ENCODE measurements at regions not wholly inside any gene's neighbourhood (a gene's known extent, or its start where the extent isn't known, plus 50 kb on each side); places are given as distances from the start of the nearest gene placed in this dataset.

DNA sequence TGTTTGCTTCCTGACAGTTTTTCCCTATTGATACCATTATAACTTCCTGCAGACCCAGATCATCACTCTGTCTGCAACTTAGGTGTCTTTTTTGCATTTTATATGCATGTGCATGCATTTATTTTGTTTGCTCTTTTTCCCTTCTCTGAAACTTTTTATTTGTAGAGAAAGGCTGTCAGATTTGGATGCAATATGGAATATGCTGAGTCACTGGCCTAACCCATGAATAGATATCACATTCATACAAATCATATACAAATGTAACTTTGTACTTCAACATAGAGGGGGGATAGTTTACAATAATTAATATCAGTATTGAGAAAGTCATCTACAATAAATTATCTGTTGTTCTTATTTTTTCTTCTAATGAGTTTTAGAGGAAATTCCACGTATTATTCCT lies 1465.0 kb downstream of the EFNB2 start:
- in situ Hi-C loops (cut with MboI; ENCODE audit: low sequenced_read_pairs) = no loop called here
- Histone ChIP-seq H3K9me1 (ENCODE audit: insufficient read depth, low read length) (no peaks in the 10 kb centered on the region), H4K20me1 (ENCODE audit: insufficient read depth, low read length) (no peaks in the 10 kb centered on the region), H3K23ac (ENCODE audit: low read depth, low read length) (no peak overlapping the region), H3K4me1 (ENCODE audit: control insufficient read depth, insufficient read depth, low read length) (no peaks in the 10 kb centered on the region), H2BK120ac (ENCODE audit: low read depth, low read length) (no peak overlapping the region), H3K4me2 (ENCODE audit: low read depth, low read length) (no peak overlapping the region), H3K4ac (ENCODE audit: low read depth, low read length) (no peak overlapping the region), H3K27me3 (ENCODE audit: control insufficient read depth, insufficient read depth, low read length) (no peaks in the 10 kb centered on the region), H4K5ac (ENCODE audit: low read depth, low read length) (no peak overlapping the region), H2BK15ac (ENCODE audit: low read depth, low read length) (no peak overlapping the region), H4K91ac (ENCODE audit: insufficient read depth, low read depth, low read length) (no peak overlapping the region), H3K9me3 (ENCODE audit: control insufficient read depth, insufficient read depth, low read length) (no peaks in the 10 kb centered on the region), H2BK20ac (ENCODE audit: low read depth, low read length) (no peak overlapping the region), H2BK5ac (ENCODE audit: low read depth, low read length, poor library complexity, severe bottlenecking) (no peak overlapping the region), H3K79me1 (ENCODE audit: low read depth in 1 of 2, low read length in 2 of 2) (no peaks in the 10 kb centered on the region), H3K4me3 (ENCODE audit: insufficient read depth, low read depth, low read length) (no peak overlapping the region), H3K9ac (ENCODE audit: low read depth, low read length) (no peak overlapping the region), H2AK9ac (replicated peaks; ENCODE audit: low read depth, low read length, poor library complexity) (no peak overlapping the region), H4K8ac (ENCODE audit: low read depth in 2 of 2, low read length in 2 of 2) (no peak overlapping the region), H3K14ac (replicated peaks; ENCODE audit: low read depth, low read length) (no peak overlapping the region), H3K27ac (ENCODE audit: insufficient read depth, low read length) (no peak overlapping the region), H3K56ac (ENCODE audit: extremely low read depth, insufficient read depth, low read length) (no peak overlapping the region), H2AK5ac (ENCODE audit: low read depth, low read length) (no peak overlapping the region), H3K36me3 (ENCODE audit: control insufficient read depth, insufficient read depth, low read length) (no peaks in the 10 kb centered on the region), H2AFZ (replicated peaks; ENCODE audit: low read length, poor library complexity) (no peak overlapping the region), H3K18ac (ENCODE audit: low read depth, low read length) (no peak overlapping the region)
- DNase-seq = no peak
- WGBS, 2 experiments (ENCODE audit: extremely low coverage in 2 of 2, insufficient read length in 1 of 2) = no CpG with 5 or more reads among the region's 1 CpG
- POLR2A ChIA-PET (ENCODE audit: unreplicated experiment) = no interaction called here
- dilution Hi-C loops (cut with HindIII; ENCODE audit: low sequenced_read_pairs, unreplicated experiment) = no loop called here
- CTCF ChIA-PET = no interaction called here
- intact Hi-C loops (cut with micrococcal nuclease) = no loop called here
- TF ChIP-seq CTCF (conservative IDR thresholded peaks at IDR 0.05; ENCODE audit: low read depth, low read length) (no peak), NFE2L2 (IDR thresholded peaks at IDR 0.05; ENCODE audit: low read depth, low read length) (peak; percentile 88)
- BruUV-seq (replicated peaks) = no TSS peak
- ATAC-seq (ENCODE audit: low read depth) = no peak

Measured in IMR-90 (cell line).